HG03196 (cell line): ENCODE measurements at regions not wholly inside any gene's neighbourhood (a gene's known extent, or its start where the extent isn't known, plus 50 kb on each side); places are given as distances from the start of the nearest gene placed in this dataset.
"Not testable (repeated sequence)": the region's sequence is repeated elsewhere in the genome, so short reads cannot be mapped to it uniquely, and the experiment has no call there.

Experiments used
- ATAC-seq: cut with Tn5 transposase; IDR thresholded peaks from one replicate; pipeline ENCODE4 v1.9.1; 2021; ENCODE audit not compliant: unreplicated experiment

GRCh38 chr1:73772941-73773340 is 425.0 kb downstream of the LRRIQ3 start:
- ATAC-seq = no peak

GRCh38 chr1:73771396-73771795 is 426.6 kb downstream of the LRRIQ3 start:
- no peak for ATAC-seq

- ATAC-seq = no peak
These were observed 427.7 kb downstream of the LRRIQ3 start for GRCh38 chr1:73770109-73770905.

- ATAC-seq = no peak
These were observed 431.1 kb downstream of the LRRIQ3 start for GRCh38 chr1:73766786-73767348.

- no peak for ATAC-seq
These were observed 432.3 kb downstream of the LRRIQ3 start for GRCh38 chr1:73765551-73766233.

GRCh38 chr1:73761559-73761958 is 436.4 kb downstream of the LRRIQ3 start:
- no peak for ATAC-seq

GRCh38 chr1:73759011-73759410 is 439.0 kb downstream of the LRRIQ3 start:
- no peak for ATAC-seq

GRCh38 chr1:73756817-73757216 is 441.2 kb downstream of the LRRIQ3 start:
- no peak for ATAC-seq

- no peak for ATAC-seq
These were observed 442.3 kb downstream of the LRRIQ3 start for GRCh38 chr1:73755649-73756048.

- ATAC-seq = no peak
These were observed 448.0 kb downstream of the LRRIQ3 start for GRCh38 chr1:73749996-73750395.

GRCh38 chr1:73744985-73745384 is 453.0 kb downstream of the LRRIQ3 start:
- ATAC-seq = no peak

- no peak for ATAC-seq
These were observed 461.9 kb downstream of the LRRIQ3 start for GRCh38 chr1:73736125-73736524.

- ATAC-seq = no peak
These were observed 470.9 kb downstream of the LRRIQ3 start for GRCh38 chr1:73727036-73727435.

GRCh38 chr1:73722055-73722454 is 475.9 kb downstream of the LRRIQ3 start:
- no peak for ATAC-seq

GRCh38 chr1:73717976-73718375 is 480.0 kb downstream of the LRRIQ3 start:
- ATAC-seq = no peak

GRCh38 chr1:73711089-73711488 is 486.9 kb downstream of the LRRIQ3 start:
- no peak for ATAC-seq

GRCh38 chr1:73701826-73702225 is 496.1 kb downstream of the LRRIQ3 start:
- ATAC-seq = no peak

- ATAC-seq = no peak
These were observed 521.8 kb downstream of the LRRIQ3 start for GRCh38 chr1:73676186-73676585.

GRCh38 chr1:73674945-73675561 is 522.9 kb downstream of the LRRIQ3 start:
- ATAC-seq = no peak

- ATAC-seq = no peak
These were observed 524.0 kb downstream of the LRRIQ3 start for GRCh38 chr1:73673971-73674370.

GRCh38 chr1:73671530-73671929 is 526.4 kb downstream of the LRRIQ3 start:
- no peak for ATAC-seq

GRCh38 chr1:73667959-73668358 is 530.0 kb downstream of the LRRIQ3 start:
- ATAC-seq = not testable (repeated sequence)
